GM21723 (cell line): ENCODE measurements at regions not wholly inside any gene's neighbourhood (a gene's known extent, or its start where the extent isn't known, plus 50 kb on each side); places are given as distances from the start of the nearest gene placed in this dataset.
"Not testable (repeated sequence)": the region's sequence is repeated elsewhere in the genome, so short reads cannot be mapped to it uniquely, and the experiment has no call there.

ENCODE experiments used
- ATAC-seq: cut with Tn5 transposase; IDR thresholded peaks from one replicate; pipeline ENCODE4 v1.9.1; 2021; ENCODE audit warnings: mild to moderate bottlenecking, moderate library complexity; ENCODE audit not compliant: unreplicated experiment

- no peak for ATAC-seq
Measured at GRCh38 chr12:38477340-38478090, 160.9 kb downstream of the ALG10B start.

DNA sequence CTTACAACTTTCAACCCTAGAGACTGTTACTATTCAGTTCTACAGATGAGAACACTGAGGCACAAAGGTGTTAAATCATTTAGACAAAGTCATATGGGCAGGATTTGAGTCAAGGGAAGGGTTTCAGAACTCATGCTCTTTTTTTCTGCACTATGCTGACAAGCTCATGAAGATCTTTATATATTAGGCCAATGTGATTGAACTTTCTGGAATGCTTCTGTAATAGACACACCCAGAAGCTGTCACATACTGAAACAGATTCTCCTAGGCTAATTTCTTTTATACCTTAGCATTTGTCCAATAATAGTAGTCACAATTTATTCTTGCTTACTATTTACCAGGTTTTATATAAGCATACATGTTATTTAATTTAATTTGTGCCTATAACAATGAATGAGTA, 164.0 kb downstream of the ALG10B start:
- ATAC-seq: no peak

DNA sequence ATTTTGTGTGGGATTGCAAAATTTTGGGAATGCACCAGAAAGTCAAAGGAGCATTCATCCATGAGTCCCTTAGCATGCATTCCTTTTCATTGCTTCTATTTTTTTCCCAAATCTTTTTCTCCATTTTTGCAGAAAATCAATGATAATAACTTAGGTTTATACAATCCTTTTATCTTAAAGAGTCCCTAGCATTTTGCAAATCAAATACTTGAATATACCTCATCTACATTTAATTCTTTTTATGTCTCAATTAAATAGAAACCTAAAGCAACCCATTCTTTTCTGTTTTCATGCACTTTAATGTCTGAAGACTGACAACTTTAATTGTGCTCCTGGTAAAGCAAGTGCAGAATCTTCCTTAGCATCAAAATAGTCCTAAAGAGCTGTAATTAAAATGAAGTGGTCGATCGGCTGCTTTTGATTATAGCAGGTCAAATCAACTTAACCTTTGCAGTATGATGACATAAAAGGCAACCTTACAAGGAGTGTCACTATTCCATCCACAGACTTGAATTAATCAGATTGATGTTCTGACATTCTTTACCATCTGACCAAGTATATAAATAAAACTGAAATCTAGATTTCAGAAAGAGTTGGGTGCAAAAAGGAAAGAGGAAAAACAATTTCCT, 168.4 kb downstream of the ALG10B start:
- no peak for ATAC-seq

GRCh38 chr12:38488866-38489265, 172.3 kb downstream of the ALG10B start:
- ATAC-seq: no peak

GRCh38 chr12:38490073-38490472, 173.5 kb downstream of the ALG10B start:
- no peak for ATAC-seq

DNA sequence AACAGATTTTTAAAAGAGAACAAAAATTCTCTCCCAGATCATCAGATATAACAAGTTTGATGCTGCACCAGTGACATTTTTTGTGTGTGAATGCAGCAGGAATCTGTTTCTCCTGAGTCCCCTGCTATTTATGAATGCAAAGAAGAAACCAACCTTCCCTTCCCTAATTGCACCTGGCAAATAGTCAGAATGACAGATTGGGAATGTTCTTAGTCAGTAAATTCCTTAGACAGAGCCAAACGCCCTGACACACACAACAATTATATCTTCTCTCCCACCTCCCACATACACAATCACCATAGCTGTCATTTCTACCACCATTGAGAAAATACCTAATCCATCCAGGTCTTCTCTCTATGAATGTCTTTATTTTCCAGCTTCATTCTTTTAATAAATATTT, 174.4 kb downstream of the ALG10B start:
- ATAC-seq: no peak

DNA sequence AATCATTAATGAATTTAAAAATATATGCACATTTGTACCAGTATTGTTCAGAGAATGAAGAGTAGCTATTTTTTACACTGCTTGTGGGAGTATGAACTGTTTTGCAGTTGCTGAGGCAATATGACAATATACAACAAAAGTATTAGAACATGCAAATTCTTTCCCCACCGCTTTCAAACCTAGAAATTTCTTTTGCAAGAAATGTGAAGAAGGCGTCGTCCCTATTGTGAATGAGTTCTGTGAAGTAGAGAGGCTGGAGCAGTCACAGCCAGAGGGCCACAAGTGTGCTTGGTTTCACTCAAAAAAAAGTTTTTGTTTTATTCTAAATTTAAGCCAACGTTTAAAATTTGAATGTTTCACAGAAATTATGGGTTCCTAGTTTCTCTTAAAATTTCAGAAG, 184.9 kb downstream of the ALG10B start:
- ATAC-seq: no peak

- no peak for ATAC-seq
Measured at GRCh38 chr12:38501991-38502390, 185.4 kb downstream of the ALG10B start.

DNA sequence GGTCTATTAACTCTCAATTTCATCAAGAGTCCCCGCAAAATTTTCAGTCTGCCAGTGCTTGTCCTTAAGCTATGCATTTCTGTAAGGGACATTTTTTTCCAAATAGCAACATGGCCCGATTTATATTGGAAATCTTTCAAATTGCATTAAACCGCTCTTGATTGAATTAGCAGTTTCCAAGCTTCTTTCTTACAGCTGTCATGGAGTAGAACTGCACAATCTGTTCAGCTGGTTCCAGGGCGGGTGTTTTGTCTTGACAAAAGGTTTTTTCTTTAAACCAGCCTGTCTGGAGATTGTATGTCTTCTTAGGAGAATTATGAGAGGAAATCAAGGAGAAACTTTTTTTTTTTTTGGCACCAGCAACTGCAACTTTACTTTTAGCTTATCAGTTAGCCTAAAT, 185.8 kb downstream of the ALG10B start:
- no peak for ATAC-seq

GRCh38 chr12:38507839-38508238, 191.3 kb downstream of the ALG10B start:
- no peak for ATAC-seq

DNA sequence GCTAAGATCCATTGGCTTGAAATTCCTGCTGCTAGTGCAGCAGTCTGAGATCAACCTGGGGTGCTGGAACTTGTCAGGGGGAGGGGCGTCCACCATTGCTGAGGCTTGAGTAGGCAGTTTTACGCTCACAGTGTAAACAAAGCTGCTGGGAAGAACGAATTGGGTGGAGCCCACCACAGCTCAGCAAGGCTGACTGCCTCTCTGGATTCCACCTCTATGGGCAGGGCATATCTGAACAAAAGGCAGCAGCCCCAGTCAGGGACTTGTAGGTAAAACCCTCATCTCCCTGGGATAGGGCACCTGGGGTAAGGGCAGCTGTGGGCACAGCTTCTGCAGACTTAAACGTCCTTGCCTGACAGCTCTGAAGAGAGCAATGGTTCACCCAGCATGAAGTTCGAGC, 191.7 kb downstream of the ALG10B start:
- no peak for ATAC-seq

DNA sequence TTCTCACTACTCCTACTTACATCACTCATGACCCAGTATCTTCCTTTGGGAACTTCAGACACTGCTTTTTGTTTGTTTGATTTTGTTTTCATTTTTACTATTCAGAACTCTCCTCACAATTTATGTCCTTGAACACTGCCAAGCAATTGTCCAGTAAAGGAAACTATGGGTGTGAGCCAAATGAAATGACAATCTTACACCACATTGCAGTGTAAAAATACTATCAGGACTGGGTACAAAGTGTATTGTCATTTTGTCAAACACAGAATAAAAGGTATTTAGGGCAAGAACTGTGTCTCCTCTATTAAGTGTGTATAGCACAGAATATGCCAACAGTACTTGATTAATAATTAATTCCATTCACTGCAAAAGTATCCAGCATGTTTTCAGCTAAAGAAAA, 199.3 kb downstream of the ALG10B start:
- no peak for ATAC-seq

DNA sequence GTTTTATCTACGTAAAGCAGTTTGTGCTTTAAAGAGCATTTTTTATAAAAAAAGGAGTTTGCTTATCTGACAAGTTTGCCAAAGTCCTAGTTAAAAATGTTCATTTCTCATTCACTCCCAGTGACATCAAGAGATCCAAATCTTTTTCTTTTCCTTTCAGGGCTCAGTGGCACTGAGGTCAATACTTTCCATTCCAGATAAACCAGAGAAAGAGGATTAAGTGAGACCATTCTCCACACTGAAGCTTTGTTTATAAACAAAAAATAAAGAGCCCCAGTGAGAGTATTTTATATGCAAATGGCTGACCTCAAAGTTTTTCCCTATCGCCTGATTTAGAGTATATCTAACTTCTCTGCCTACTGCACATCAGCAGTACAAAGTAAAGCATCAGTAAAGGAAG, 199.8 kb downstream of the ALG10B start:
- no peak for ATAC-seq

GRCh38 chr12:38523920-38524319, 207.3 kb downstream of the ALG10B start:
- ATAC-seq: no peak

- no peak for ATAC-seq
Measured at GRCh38 chr12:38527631-38528030, 211.1 kb downstream of the ALG10B start.

GRCh38 chr12:38528527-38528926, 212.0 kb downstream of the ALG10B start:
- no peak for ATAC-seq

GRCh38 chr12:38529281-38529680, 212.7 kb downstream of the ALG10B start:
- not testable (repeated sequence) for ATAC-seq

DNA sequence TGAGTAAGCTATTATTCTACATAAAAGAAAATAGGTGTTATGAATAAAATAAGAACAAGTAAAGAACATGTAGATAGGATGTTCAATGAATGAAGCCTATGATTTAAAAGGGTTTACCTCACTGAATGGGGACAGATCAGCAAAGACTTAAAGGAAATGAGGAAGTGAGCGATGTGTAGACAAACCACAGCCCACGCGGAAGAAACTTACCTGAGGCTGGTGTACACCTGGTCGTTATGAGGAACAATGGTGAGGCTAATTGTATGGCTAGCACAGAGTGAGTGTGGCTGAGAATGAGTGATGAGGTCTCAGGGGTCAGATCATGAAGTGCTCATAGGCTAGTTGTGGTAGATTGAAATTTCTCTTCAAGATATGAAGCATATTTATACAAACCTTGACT, 221.7 kb downstream of the ALG10B start:
- ATAC-seq: no peak

DNA sequence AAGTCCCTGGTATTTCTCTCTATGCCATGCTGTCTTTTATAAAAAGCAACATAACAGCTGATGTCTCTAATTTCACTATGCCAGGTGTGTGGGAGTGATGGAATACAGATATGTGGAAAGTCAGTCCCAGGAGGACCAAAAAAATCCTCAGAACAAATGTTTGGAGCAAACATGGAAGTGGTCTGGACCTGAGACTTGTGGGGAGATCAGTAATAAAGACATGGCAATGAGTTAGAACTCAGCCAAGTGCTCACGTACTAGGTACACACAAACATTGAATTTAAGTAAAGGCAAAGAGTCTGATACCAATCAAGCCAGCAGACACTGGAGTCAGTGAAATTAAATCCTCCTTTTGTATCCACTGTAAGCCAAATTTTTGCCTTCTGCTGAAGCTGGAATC, 223.6 kb downstream of the ALG10B start:
- no peak for ATAC-seq

- no peak for ATAC-seq
Measured at GRCh38 chr12:38541849-38542248, 225.3 kb downstream of the ALG10B start.

DNA sequence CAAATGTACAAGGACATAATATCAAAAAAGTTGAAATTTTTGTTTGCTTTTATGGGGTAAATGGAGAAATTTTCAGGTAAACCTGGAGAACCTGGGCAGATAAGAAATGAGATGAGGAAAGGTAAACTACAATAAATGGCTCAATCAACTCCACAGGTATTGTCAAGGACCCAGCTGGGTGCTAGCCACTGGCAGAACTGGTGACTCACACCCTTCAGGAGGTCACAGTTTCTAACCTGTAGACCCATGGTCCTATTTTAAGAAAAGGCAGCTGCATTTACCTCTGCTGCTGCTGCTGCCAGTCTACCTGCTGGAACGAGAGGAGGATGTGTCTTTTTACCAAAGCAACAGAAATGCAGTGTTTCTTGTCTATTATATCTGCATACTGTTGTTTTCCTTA, 226.6 kb downstream of the ALG10B start:
- ATAC-seq: no peak

DNA sequence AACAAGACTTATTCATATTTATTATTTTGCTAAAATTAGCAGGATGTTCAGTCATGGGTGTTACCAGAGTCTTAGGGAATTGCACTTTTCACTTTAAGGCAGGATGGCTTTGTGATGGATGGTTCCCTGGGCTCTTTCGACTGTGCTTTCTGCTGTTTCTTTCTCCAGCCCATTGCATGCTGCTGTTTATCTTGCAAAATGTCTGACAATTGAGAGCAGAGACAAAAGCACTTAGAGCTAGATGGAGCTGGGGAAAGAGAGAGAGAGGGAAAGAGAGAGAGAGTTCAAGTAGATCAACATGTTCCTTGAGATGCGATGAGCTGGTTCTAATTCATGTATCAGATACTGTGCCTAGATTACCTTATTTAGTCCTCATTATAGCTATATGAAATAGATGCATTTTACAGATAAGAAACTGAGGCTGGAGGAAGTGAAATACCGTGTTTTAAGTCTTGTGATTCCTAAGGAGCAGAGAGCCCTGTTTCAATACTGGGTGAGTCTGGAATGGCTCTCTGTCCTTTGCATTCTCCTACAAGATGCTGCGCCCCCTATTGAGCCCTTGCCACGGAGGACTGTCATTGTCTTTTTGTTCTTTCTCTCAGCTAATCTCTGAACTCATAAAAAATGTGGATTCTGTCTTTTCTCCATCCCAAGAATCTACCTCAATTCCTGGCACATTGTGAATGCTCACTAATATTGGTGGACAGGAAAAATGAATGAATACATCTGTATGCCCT, 227.9 kb downstream of the ALG10B start:
- ATAC-seq: no peak
